Neural progenitor cell (in vitro differentiated cells): ENCODE measurements at regions not wholly inside any gene's neighbourhood (a gene's known extent, or its start where the extent isn't known, plus 50 kb on each side); places are given as distances from the start of the nearest gene placed in this dataset.

Source experiments
- DNase-seq: peaks from one replicate; pipeline ENCODE4 v3.0.0-alpha.2; 2016; ENCODE audit warnings: low spot score
- H2AFZ ChIP-seq: fragments of 200-600 bp; sonication (generic); replicated peaks from 2 replicates; pipeline ENCODE4 v1.6.1; 2016; ENCODE audit warnings: antibody characterized with exemption
- H3F3A ChIP-seq: fragments of 200-600 bp; sonication (generic); 2 replicates; pipeline ENCODE4 v1.6.1; 2016; ENCODE audit warnings: antibody characterized with exemption, low read depth
- H3K27ac ChIP-seq: fragments of 200-600 bp; sonication (generic); 2 replicates; pipeline ENCODE4 v1.5.1; 2016; ENCODE audit warnings: mild to moderate bottlenecking
- H3K27me3 ChIP-seq: fragments of 200-600 bp; sonication (generic); 2 replicates; pipeline ENCODE4 v1.6.1; 2016; ENCODE audit warnings: mild to moderate bottlenecking, moderate library complexity
- H3K36me3 ChIP-seq: fragments of 200-600 bp; sonication (generic); 2 replicates; pipeline ENCODE4 v1.5.1; 2016
- H3K4me1 ChIP-seq: fragments of 200-600 bp; sonication (generic); 2 replicates; pipeline ENCODE4 v1.6.1; 2016; ENCODE audit warnings: mixed run types
- H3K4me2 ChIP-seq: fragments of 200-600 bp; sonication (generic); 2 replicates; pipeline ENCODE4 v1.6.1; 2016
- H3K4me3 ChIP-seq: fragments of 200-600 bp; sonication (generic); 2 replicates; pipeline ENCODE4 v1.5.1; 2016
- H3K79me2 ChIP-seq: fragments of 200-600 bp; sonication (generic); 2 replicates; pipeline ENCODE4 v1.6.1; 2016; ENCODE audit warnings: low read depth
- H3K9ac ChIP-seq: fragments of 200-600 bp; sonication (generic); 2 replicates; pipeline ENCODE4 v1.6.1; 2016
- H3K9me3 ChIP-seq: fragments of 200-600 bp; sonication (generic); 2 replicates; pipeline ENCODE4 v1.5.1; 2016; ENCODE audit warnings: low read depth
- H4K20me1 ChIP-seq: fragments of 200-600 bp; sonication (generic); 2 replicates; pipeline ENCODE4 v1.6.1; 2016; ENCODE audit warnings: low read depth
- H3K27ac Mint-ChIP-seq: 3 replicates; pipeline ENCODE4 v1.8.0; 2021; ENCODE audit warnings: mixed read lengths
- H3K27me3 Mint-ChIP-seq: 2 replicates; pipeline ENCODE4 v1.8.0; 2022; ENCODE audit warnings: low read depth, mild to moderate bottlenecking, inconsistent platforms, moderate library complexity, mixed read lengths; ENCODE audit not compliant: insufficient read depth
- H3K36me3 Mint-ChIP-seq: 3 replicates; pipeline ENCODE4 v1.8.0; 2021; ENCODE audit warnings: mixed read lengths
- H3K4me1 Mint-ChIP-seq: 3 replicates; pipeline ENCODE4 v1.8.0; 2021; ENCODE audit warnings: mixed read lengths
- H3K4me3 Mint-ChIP-seq: 3 replicates; pipeline ENCODE4 v1.8.0; 2021; ENCODE audit warnings: mild to moderate bottlenecking, moderate library complexity, mixed read lengths
- H3K9me3 Mint-ChIP-seq: 3 replicates; pipeline ENCODE4 v1.8.0; 2020; ENCODE audit warnings: mixed read lengths
- CTCF ChIP-seq: fragments of 200-600 bp; sonication (generic); IDR thresholded peaks from 2 replicates; pipeline ENCODE4 v1.5.1; 2017; ENCODE audit warnings: antibody characterized with exemption, mild to moderate bottlenecking
- EZH2 ChIP-seq: fragments of 200-600 bp; sonication (generic); IDR thresholded peaks from 2 replicates; pipeline ENCODE4 v1.6.1; 2017; ENCODE audit warnings: antibody characterized with exemption, mild to moderate bottlenecking, moderate library complexity
- EZH2phosphoT487 ChIP-seq: fragments of 200-600 bp; sonication (generic); IDR thresholded peaks from 2 replicates; pipeline ENCODE4 v1.6.1; 2017; ENCODE audit warnings: antibody characterized with exemption

- Mint-ChIP-seq H3K36me3 (no peaks in the 10 kb centered on the region), H3K27ac (no peak overlapping the region), H3K9me3 (peaks cover 3% of the 10 kb centered on the region), H3K27me3 (no peaks in the 10 kb centered on the region), H3K4me3 (no peak overlapping the region), H3K4me1 (no peaks in the 10 kb centered on the region)
- no peak overlapping the region for H3K27ac ChIP-seq
- no peaks in the 10 kb centered on the region for H3K79me2 ChIP-seq
- H4K20me1 ChIP-seq = no peaks in the 10 kb centered on the region
- no peaks in the 10 kb centered on the region for H3F3A ChIP-seq
- H3K9ac ChIP-seq = no peak overlapping the region
- H2AFZ ChIP-seq = no peak overlapping the region
- H3K27me3 ChIP-seq = no peaks in the 10 kb centered on the region
- DNase-seq = no peak
- no peaks in the 10 kb centered on the region for H3K36me3 ChIP-seq
- TF ChIP-seq EZH2 (no peak), CTCF (no peak), EZH2phosphoT487 (no peak)
- H3K9me3 ChIP-seq = no peaks in the 10 kb centered on the region
- H3K4me2 ChIP-seq = no peak overlapping the region
- no peak overlapping the region for H3K4me3 ChIP-seq
- H3K4me1 ChIP-seq = no peaks in the 10 kb centered on the region
These were observed 551.6 kb downstream of the METTL15 start for GRCh38 chr11:28659716-28660348.

DNA sequence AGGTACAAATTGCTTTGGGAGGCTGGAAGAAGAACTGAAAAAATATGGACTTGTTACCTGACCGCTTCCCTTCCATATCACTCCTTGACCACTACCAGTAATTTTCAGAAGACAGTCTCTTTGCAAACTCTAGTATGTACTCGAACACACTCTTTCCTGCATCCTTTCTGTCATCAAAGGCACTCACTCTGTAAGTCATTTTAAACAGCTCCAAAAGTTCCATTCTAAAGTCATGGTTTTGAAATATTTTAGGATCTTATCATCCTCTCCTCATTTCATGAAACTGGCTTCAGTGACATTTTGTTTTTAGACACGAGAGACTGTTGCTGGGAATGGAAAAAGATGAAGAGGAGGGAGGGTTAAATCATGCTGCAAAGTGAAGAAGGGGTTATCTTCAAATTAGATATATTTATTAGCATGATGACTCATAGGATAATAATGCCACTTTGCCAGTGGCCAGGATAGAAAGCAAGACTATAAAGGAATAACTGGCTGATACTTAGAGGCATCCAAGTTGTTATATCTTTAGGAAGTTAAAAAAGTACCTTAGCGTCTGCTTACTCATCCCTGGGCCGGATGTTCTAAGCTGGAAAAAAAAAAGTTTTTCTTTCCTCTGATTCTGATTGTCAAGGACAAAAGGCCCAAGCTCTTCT is 549.3 kb downstream of the METTL15 start:
- H3K36me3 ChIP-seq = no peaks in the 10 kb centered on the region
- Mint-ChIP-seq H3K9me3 (no peaks in the 10 kb centered on the region), H3K36me3 (no peaks in the 10 kb centered on the region), H3K27me3 (no peaks in the 10 kb centered on the region), H3K4me3 (no peak overlapping the region), H3K4me1 (no peaks in the 10 kb centered on the region), H3K27ac (no peak overlapping the region)
- no peak overlapping the region for H3K9ac ChIP-seq
- H2AFZ ChIP-seq = no peak overlapping the region
- no peaks in the 10 kb centered on the region for H3K4me1 ChIP-seq
- no peak overlapping the region for H3K27ac ChIP-seq
- no peaks in the 10 kb centered on the region for H3K27me3 ChIP-seq
- TF ChIP-seq EZH2 (no peak), EZH2phosphoT487 (no peak), CTCF (no peak)
- H3K9me3 ChIP-seq = no peaks in the 10 kb centered on the region
- H3K79me2 ChIP-seq = no peaks in the 10 kb centered on the region
- no peak overlapping the region for H3K4me3 ChIP-seq
- H3F3A ChIP-seq = no peaks in the 10 kb centered on the region
- no peak for DNase-seq
- no peaks in the 10 kb centered on the region for H4K20me1 ChIP-seq
- no peak overlapping the region for H3K4me2 ChIP-seq

DNA sequence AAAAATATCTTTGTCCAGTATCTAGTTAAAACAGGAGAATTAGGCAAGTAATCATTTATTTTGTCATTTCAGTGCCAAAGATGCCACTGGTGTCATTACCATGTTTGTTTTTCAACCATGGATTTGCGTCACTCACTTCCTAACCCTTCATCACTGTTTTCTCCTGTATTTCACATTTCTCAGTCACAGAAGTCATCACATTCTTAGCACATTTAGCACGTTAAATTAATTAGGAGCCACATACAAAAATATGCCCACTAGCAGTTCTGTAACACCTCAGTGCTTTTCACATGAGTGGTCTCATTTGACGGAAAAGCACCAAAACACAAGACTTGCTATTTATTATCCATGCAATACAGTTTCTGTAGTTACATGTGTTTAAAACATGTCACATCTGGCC is 546.0 kb downstream of the METTL15 start:
- no peak for DNase-seq
- no peak overlapping the region for H2AFZ ChIP-seq
- no peak overlapping the region for H3K4me3 ChIP-seq
- Mint-ChIP-seq H3K4me1 (no peaks in the 10 kb centered on the region), H3K4me3 (no peak overlapping the region), H3K9me3 (no peaks in the 10 kb centered on the region), H3K27ac (no peak overlapping the region), H3K36me3 (no peaks in the 10 kb centered on the region), H3K27me3 (no peaks in the 10 kb centered on the region)
- TF ChIP-seq EZH2 (no peak), CTCF (no peak), EZH2phosphoT487 (no peak)
- H3K27me3 ChIP-seq = no peaks in the 10 kb centered on the region
- no peaks in the 10 kb centered on the region for H4K20me1 ChIP-seq
- H3K79me2 ChIP-seq = no peaks in the 10 kb centered on the region
- H3K9ac ChIP-seq = no peak overlapping the region
- H3K4me2 ChIP-seq = no peak overlapping the region
- no peak overlapping the region for H3K27ac ChIP-seq
- no peaks in the 10 kb centered on the region for H3K4me1 ChIP-seq
- H3K36me3 ChIP-seq = no peaks in the 10 kb centered on the region
- no peaks in the 10 kb centered on the region for H3K9me3 ChIP-seq
- no peaks in the 10 kb centered on the region for H3F3A ChIP-seq
